Natural killer cell (primary cell): ENCODE measurements at regions not wholly inside any gene's neighbourhood (a gene's known extent, or its start where the extent isn't known, plus 50 kb on each side); places are given as distances from the start of the nearest gene placed in this dataset.

Experiments used
- ATAC-seq, 3 donors: fragments of 150-1000 bp in 2 of 3; fragments of 200-7000 bp in 1 of 3; cut with Tn5 transposase; 1 replicate in 1 of 3; 2 replicates in 2 of 3; pipeline ENCODE4 v1.10.0; 2021; ENCODE audit warnings: mild to moderate bottlenecking in 2 of 3, moderate library complexity in 2 of 3
- DNase-seq, 2 donors: peaks; one replicate each; pipeline versions ENCODE4 v3.0.0 to v3.0.0-alpha.2; 2013 to 2021; ENCODE audit warnings: mixed read lengths in 1 of 2
- H3K27ac ChIP-seq: one replicate; pipeline ENCODE4 v1.5.1; 2013; ENCODE audit warnings: mild to moderate bottlenecking, low read length
- H3K27me3 ChIP-seq: one replicate; pipeline ENCODE4 v1.6.1; 2013; ENCODE audit warnings: low read length; ENCODE audit not compliant: control insufficient read depth, insufficient read depth
- H3K36me3 ChIP-seq: one replicate; pipeline ENCODE4 v1.6.1; 2013; ENCODE audit warnings: low read length; ENCODE audit not compliant: control insufficient read depth, insufficient read depth
- H3K4me1 ChIP-seq: one replicate; pipeline ENCODE4 v1.6.1; 2013; ENCODE audit warnings: low read length; ENCODE audit not compliant: control insufficient read depth, insufficient read depth
- H3K4me3 ChIP-seq: one replicate; pipeline ENCODE4 v1.5.1; 2013; ENCODE audit warnings: low read length
- H3K9me3 ChIP-seq: one replicate; pipeline ENCODE4 v1.6.1; 2013; ENCODE audit warnings: low read length; ENCODE audit not compliant: control insufficient read depth, insufficient read depth
- H3K27ac Mint-ChIP-seq, 2 donors: one replicate each; pipeline ENCODE4 v1.8.0; 2022; ENCODE audit warnings: mild to moderate bottlenecking in 2 of 2, mixed read lengths in 2 of 2, moderate library complexity in 1 of 2
- H3K27me3 Mint-ChIP-seq, 2 donors: one replicate each; pipeline ENCODE4 v1.8.0; 2022; ENCODE audit warnings: low read depth in 2 of 2, mixed read lengths in 2 of 2
- H3K36me3 Mint-ChIP-seq: one replicate; pipeline ENCODE4 v1.8.0; 2022; ENCODE audit warnings: mixed read lengths
- H3K4me1 Mint-ChIP-seq, 2 donors: one replicate each; pipeline ENCODE4 v1.8.0; 2022; ENCODE audit warnings: mixed read lengths in 2 of 2
- H3K4me3 Mint-ChIP-seq: one replicate; pipeline ENCODE4 v1.8.0; 2022; ENCODE audit warnings: mild to moderate bottlenecking, moderate library complexity, mixed read lengths
- H3K9me3 Mint-ChIP-seq, 2 donors: one replicate each; pipeline ENCODE4 v1.8.0; 2022; ENCODE audit warnings: mixed read lengths in 2 of 2
- WGBS: methylation state at CpG from one replicate; pipeline ENCODE4 v1.1.7; 2013; ENCODE audit warnings: missing lambda C conversion rate; ENCODE audit not compliant: insufficient coverage; 5-methylcytosine and 5-hydroxymethylcytosine counted together
- intact Hi-C: fragments of 100-400 bp; cut with micrococcal nuclease; formaldehyde crosslinking; loops from one replicate; pipeline ENCODE4 v1.14.2; 2022
- TF ChIP-seq, protein P1 (sequence below): fragments of 200-600 bp; IDR thresholded peaks from one replicate; pipeline ENCODE4 v1.8.0; 2022; ENCODE audit warnings: antibody characterized with exemption

DNA sequence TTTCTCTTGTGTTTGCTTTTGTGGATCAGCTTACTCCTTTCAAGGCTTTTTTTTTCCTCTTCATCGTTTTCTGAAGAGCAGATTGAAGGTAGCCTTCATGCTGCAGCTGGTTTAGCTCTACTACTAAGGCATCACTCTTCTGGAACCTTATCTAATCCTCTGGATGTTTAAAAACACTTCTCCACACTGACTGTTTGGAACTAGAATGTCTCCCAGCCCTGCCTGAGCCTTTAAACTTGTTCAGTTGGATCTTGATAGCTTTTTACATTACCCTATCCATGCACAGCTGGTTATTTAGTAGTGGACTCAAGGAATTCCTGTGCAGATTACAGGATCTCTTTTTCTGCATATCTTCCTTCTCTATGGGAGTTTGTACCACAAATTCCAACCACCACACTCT lies 108.9 kb upstream of the ASCC3 start:
- ATAC-seq (no peak), DNase-seq (no peak)
- Mint-ChIP-seq H3K27me3 (no peaks in the 10 kb centered on the region), H3K4me3 (no peak overlapping the region), H3K9me3 (peaks cover 9 to 15% of the 10 kb centered on the region in 2 donors), H3K36me3 (no peaks in the 10 kb centered on the region), H3K4me1 (no peaks in the 10 kb centered on the region), H3K27ac (no peak overlapping the region)
- TF ChIP-seq, protein P1, sequence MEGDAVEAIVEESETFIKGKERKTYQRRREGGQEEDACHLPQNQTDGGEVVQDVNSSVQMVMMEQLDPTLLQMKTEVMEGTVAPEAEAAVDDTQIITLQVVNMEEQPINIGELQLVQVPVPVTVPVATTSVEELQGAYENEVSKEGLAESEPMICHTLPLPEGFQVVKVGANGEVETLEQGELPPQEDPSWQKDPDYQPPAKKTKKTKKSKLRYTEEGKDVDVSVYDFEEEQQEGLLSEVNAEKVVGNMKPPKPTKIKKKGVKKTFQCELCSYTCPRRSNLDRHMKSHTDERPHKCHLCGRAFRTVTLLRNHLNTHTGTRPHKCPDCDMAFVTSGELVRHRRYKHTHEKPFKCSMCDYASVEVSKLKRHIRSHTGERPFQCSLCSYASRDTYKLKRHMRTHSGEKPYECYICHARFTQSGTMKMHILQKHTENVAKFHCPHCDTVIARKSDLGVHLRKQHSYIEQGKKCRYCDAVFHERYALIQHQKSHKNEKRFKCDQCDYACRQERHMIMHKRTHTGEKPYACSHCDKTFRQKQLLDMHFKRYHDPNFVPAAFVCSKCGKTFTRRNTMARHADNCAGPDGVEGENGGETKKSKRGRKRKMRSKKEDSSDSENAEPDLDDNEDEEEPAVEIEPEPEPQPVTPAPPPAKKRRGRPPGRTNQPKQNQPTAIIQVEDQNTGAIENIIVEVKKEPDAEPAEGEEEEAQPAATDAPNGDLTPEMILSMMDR, result no peak
- WGBS, result 56% methylated on average over 1 of the region's 1 CpG
- intact Hi-C loops, result no loop called here
- Histone ChIP-seq H3K9me3 (no peaks in the 10 kb centered on the region), H3K27me3 (no peaks in the 10 kb centered on the region), H3K4me1 (no peaks in the 10 kb centered on the region), H3K4me3 (no peak overlapping the region), H3K36me3 (no peaks in the 10 kb centered on the region), H3K27ac (no peak overlapping the region)

DNA sequence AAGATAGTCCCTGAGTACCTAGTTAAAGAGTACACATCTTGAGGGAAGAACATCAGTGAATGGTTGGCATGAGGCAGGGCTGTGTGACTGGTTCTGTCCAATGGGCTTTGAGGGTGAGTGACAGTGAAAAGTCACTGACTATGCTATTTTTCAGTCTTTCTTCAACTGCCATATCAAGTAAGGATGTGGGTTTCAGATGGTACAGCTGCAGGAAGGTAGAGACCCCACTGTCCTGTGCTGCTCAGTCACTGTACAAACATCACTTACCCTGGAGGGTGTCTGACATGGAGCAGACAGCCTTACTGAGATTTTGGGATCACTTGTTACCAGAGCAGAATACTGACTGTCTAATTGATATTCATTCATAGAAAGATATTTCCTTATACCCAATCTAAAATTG lies 115.3 kb upstream of the ASCC3 start:
- no peaks in the 10 kb centered on the region for H3K27me3 ChIP-seq
- H3K9me3 ChIP-seq, result peaks cover 2% of the 10 kb centered on the region
- Mint-ChIP-seq H3K4me1 (no peaks in the 10 kb centered on the region), H3K27me3 (no peaks in the 10 kb centered on the region), H3K36me3 (peaks cover 7% of the 10 kb centered on the region), H3K27ac (no peak overlapping the region), H3K9me3 (peaks cover 14 to 24% of the 10 kb centered on the region in 2 donors), H3K4me3 (no peak overlapping the region)
- no peaks in the 10 kb centered on the region for H3K36me3 ChIP-seq
- no peak overlapping the region for H3K27ac ChIP-seq
- no peak overlapping the region for H3K4me3 ChIP-seq
- no peaks in the 10 kb centered on the region for H3K4me1 ChIP-seq
- TF ChIP-seq, protein P1, result no peak
- intact Hi-C loops, result no loop called here
- DNase-seq (no peak), ATAC-seq (no peak)

DNA sequence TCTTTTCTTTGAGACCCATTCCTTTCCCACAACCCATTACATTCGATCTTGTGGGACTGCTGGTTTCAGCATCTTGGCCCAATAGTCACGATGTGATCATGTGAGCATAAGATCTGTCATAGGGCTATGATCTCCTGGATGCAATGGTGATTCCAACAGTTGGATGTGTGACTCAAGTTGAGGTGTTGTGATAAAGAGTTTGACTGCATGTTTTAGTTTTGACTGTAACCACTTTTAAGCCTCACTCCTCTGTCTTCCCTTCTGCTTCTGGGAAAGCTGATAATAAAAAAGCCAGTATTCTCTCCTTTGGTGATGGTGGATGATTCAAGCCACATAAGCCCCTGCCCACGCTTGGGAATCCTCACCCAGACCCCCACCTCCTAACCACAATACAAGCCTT lies 117.0 kb upstream of the ASCC3 start:
- no peak overlapping the region for H3K4me3 Mint-ChIP-seq
- no peaks in the 10 kb centered on the region for H3K4me1 Mint-ChIP-seq
- no peaks in the 10 kb centered on the region for H3K27me3 Mint-ChIP-seq
- Histone ChIP-seq H3K9me3 (peaks cover 2% of the 10 kb centered on the region), H3K27ac (no peak overlapping the region), H3K4me3 (no peak overlapping the region), H3K4me1 (no peaks in the 10 kb centered on the region), H3K36me3 (no peaks in the 10 kb centered on the region), H3K27me3 (no peaks in the 10 kb centered on the region)
- WGBS, result 85% methylated on average over 3 of the region's 3 CpGs
- intact Hi-C loops, result no loop called here
- no peak for ATAC-seq
- peaks cover 9 to 17% of the 10 kb centered on the region in 2 donors for H3K9me3 Mint-ChIP-seq
- no peak for DNase-seq
- peaks cover 7% of the 10 kb centered on the region for H3K36me3 Mint-ChIP-seq
- TF ChIP-seq, protein P1, result no peak
- H3K27ac Mint-ChIP-seq, result no peak overlapping the region

DNA sequence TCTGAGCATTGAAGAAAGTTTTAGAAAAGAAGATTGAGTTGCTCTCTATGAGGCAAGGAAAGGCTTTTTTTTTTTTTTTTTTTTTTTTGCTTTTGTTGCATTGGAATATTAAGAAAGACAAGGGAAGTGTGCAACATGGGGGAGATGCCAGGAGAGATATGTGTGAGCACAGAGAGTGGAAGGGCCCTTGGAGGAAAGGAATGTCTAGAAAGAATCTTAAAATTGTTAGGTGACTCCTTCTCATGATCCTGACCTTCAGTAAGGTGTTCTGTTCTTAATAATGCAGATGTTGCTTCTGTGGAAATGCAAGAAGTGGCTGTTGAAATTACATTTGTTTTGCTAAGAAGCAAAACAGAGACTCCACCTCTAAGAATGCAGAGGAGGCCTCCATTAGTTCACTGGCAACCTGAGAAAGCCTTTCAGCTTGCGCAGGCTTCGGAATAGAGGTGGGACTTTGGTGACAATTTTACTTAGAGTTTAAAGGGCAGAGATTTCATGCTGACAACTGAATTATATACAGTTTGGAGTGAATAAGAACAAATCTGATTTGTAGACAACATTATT lies 118.0 kb upstream of the ASCC3 start:
- Mint-ChIP-seq H3K9me3 (peaks cover 8 to 17% of the 10 kb centered on the region in 2 donors), H3K4me1 (no peaks in the 10 kb centered on the region), H3K27me3 (no peaks in the 10 kb centered on the region), H3K36me3 (peaks cover 7% of the 10 kb centered on the region), H3K27ac (no peak overlapping the region), H3K4me3 (no peak overlapping the region)
- no peak for DNase-seq
- 42% methylated on average over 2 of the region's 2 CpGs for WGBS
- no peaks in the 10 kb centered on the region for H3K4me1 ChIP-seq
- no peaks in the 10 kb centered on the region for H3K36me3 ChIP-seq
- no peaks in the 10 kb centered on the region for H3K27me3 ChIP-seq
- no peak for ATAC-seq
- no peak overlapping the region for H3K4me3 ChIP-seq
- no peak overlapping the region for H3K27ac ChIP-seq
- H3K9me3 ChIP-seq, result peaks cover 2% of the 10 kb centered on the region
- intact Hi-C loops, result no loop called here
- TF ChIP-seq, protein P1, result no peak
